ENCODE measurements at regions not wholly inside any gene's neighbourhood (a gene's known extent, or its start where the extent isn't known, plus 50 kb on each side); places are given as distances from the start of the nearest gene placed in this dataset.

DNA sequence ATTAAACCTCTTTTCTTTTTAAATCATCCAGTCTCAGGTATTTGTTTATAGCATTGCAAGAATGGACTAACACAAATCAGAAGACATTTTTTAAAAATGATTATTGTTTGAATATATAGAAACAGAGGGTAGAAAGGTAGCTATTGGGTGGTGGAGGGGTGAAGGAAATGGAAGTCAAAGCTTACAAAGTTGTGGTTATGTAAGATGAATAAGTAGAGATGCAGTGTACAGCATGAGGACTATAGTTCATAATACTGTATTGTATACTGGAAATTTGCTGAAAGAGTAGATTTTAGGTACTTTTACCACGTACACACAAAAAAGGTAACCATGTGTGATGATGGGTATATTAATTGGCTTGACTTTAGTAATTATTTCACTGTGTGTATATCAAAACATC lies 144.0 kb upstream of the FAM3C start:
- Histone ChIP-seq H3K27ac (ENCODE audit: insufficient read depth, low read depth, low read length) (no peak overlapping the region), H3K9ac (replicated peaks; ENCODE audit: extremely low read depth, insufficient read depth, low read length) (no peak overlapping the region)
- FAIRE-seq, result no peak

More for the DNA sequence above, 144.0 kb upstream of the FAM3C start:
- Histone ChIP-seq H3K9me3 (replicated peaks; ENCODE audit: control insufficient read depth, insufficient read depth, low read length) (no peaks in the 10 kb centered on the region), H3K4me1 (ENCODE audit: control insufficient read depth, extremely low read depth, insufficient read depth, low read length) (peaks cover 13% of the 10 kb centered on the region), H4K20me1 (replicated peaks; ENCODE audit: control insufficient read depth, extremely low read depth, insufficient read depth, low read length) (no peaks in the 10 kb centered on the region), H3K9me1 (replicated peaks; ENCODE audit: control insufficient read depth, extremely low read depth, insufficient read depth, low read length) (no peaks in the 10 kb centered on the region), H3K79me2 (ENCODE audit: control insufficient read depth, insufficient read depth, low read length) (no peaks in the 10 kb centered on the region), H3K4me2 (ENCODE audit: insufficient read depth, low read length) (no peak overlapping the region), H3K36me3 (ENCODE audit: control insufficient read depth in 2 of 2, extremely low read depth in 1 of 2, insufficient read depth in 2 of 2, low read length in 2 of 2) (no peaks in the 10 kb centered on the region), H2AFZ (ENCODE audit: low read depth, low read length) (no peak overlapping the region), H3K4me3 (replicated peaks in 1 of 3; ENCODE audit: insufficient read depth in 1 of 3, low read depth in 1 of 3, low read length in 3 of 3) (no peak overlapping the region), H3K27me3 (ENCODE audit: control insufficient read depth in 2 of 2, insufficient read depth in 2 of 2, low read length in 2 of 2) (no peaks in the 10 kb centered on the region)
- intact Hi-C loops (cut with micrococcal nuclease) (loop anchor here (10.0 kb wide), 2 partner anchors 585 to 735 kb away; partner anchors contain the start of gene ING3), dilution Hi-C loops (cut with MboI; ENCODE audit: extremely low pct_ligation_motif_present, low sequenced_read_pairs) (no loop called here)
- BruUV-seq (replicated peaks), result no TSS peak
- no peak for DNase-seq (ENCODE audit: low read depth, low spot score)
- no peak for TF ChIP-seq MAX (IDR thresholded peaks at IDR 0.05; ENCODE audit: insufficient read depth, insufficient read length)
- TF ChIP-seq EZH2 (IDR thresholded peaks at IDR 0.05; ENCODE audit: borderline replicate concordance, low read depth, low read length, severe bottlenecking), result no peak
- no peak for TF ChIP-seq POLR2AphosphoS5 (IDR thresholded peaks at IDR 0.05; ENCODE audit: insufficient read depth, low read depth, low read length)
- no peak for TF ChIP-seq JUN (IDR thresholded peaks at IDR 0.05; ENCODE audit: borderline replicate concordance, insufficient read depth, insufficient read length, low read depth)
- no peak for TF ChIP-seq GATA2 (IDR thresholded peaks at IDR 0.05; ENCODE audit: insufficient read depth, insufficient read length, low read depth, low read length)
- TF ChIP-seq MYC (IDR thresholded peaks at IDR 0.05; ENCODE audit: low read depth, low read length), result no peak
- TF ChIP-seq FOS (IDR thresholded peaks at IDR 0.05; ENCODE audit: borderline replicate concordance, insufficient read depth, low read length), result no peak
- no peak for TF ChIP-seq POLR2A (IDR thresholded peaks at IDR 0.05; ENCODE audit: low read depth, low read length)
- TF ChIP-seq, protein P1, sequence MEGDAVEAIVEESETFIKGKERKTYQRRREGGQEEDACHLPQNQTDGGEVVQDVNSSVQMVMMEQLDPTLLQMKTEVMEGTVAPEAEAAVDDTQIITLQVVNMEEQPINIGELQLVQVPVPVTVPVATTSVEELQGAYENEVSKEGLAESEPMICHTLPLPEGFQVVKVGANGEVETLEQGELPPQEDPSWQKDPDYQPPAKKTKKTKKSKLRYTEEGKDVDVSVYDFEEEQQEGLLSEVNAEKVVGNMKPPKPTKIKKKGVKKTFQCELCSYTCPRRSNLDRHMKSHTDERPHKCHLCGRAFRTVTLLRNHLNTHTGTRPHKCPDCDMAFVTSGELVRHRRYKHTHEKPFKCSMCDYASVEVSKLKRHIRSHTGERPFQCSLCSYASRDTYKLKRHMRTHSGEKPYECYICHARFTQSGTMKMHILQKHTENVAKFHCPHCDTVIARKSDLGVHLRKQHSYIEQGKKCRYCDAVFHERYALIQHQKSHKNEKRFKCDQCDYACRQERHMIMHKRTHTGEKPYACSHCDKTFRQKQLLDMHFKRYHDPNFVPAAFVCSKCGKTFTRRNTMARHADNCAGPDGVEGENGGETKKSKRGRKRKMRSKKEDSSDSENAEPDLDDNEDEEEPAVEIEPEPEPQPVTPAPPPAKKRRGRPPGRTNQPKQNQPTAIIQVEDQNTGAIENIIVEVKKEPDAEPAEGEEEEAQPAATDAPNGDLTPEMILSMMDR (IDR thresholded peaks at IDR 0.05; ENCODE audit: extremely low read depth in 1 of 2, insufficient read depth in 1 of 2, low read depth in 1 of 2, low read length in 2 of 2), result no peak
- ChIA-PET CTCF (interaction anchor here (1.0 kb wide), 1 partner anchor 173 kb away, joined by 4 read pairs; no protein-coding TSS in a partner anchor), POLR2A (no interaction called here)
